Urothelium cell line (cell line): ENCODE measurements at regions not wholly inside any gene's neighbourhood (a gene's known extent, or its start where the extent isn't known, plus 50 kb on each side); places are given as distances from the start of the nearest gene placed in this dataset.
"Not testable (repeated sequence)": the region's sequence is repeated elsewhere in the genome, so short reads cannot be mapped to it uniquely, and the experiment has no call there.

Experiments
- DNase-seq: peaks from one replicate; pipeline ENCODE4 v3.0.0; 2011; ENCODE audit warnings: low spot score, mixed read lengths
- FAIRE-seq: peaks from 2 replicates; lab custom pipeline; 2011; peaks lifted over from hg19 to GRCh38; lab: Jason Lieb, UNC

GRCh38 chr5:6083311-6083978, 294.9 kb downstream of the MED10 start:
- DNase-seq (no peak), FAIRE-seq (no peak)

- FAIRE-seq = no peak
- no peak for DNase-seq
Observed at GRCh38 chr5:6082685-6083084, 295.7 kb downstream of the MED10 start.

- FAIRE-seq (no peak), DNase-seq (no peak)
Observed at GRCh38 chr5:6081727-6082210, 296.6 kb downstream of the MED10 start.

GRCh38 chr5:6080930-6081726, 297.2 kb downstream of the MED10 start:
- DNase-seq (no peak), FAIRE-seq (peak; percentile 85)

- DNase-seq = no peak
- no peak for FAIRE-seq
Observed at GRCh38 chr5:6080436-6080835, 297.9 kb downstream of the MED10 start.

- FAIRE-seq = no peak
- no peak for DNase-seq
Observed at GRCh38 chr5:6078881-6079280, 299.5 kb downstream of the MED10 start.

- no peak for DNase-seq
Observed at GRCh38 chr5:6076341-6077239, 301.8 kb downstream of the MED10 start.

GRCh38 chr5:6072488-6072887, 305.9 kb downstream of the MED10 start:
- FAIRE-seq, DNase-seq: not testable (repeated sequence)

More at GRCh38 chr5:6076341-6077239, 301.8 kb downstream of the MED10 start:
- FAIRE-seq = no peak

GRCh38 chr5:6069496-6070185, 308.7 kb downstream of the MED10 start:
- FAIRE-seq = no peak

GRCh38 chr5:6066016-6066415, 312.3 kb downstream of the MED10 start:
- no peak for FAIRE-seq
- no peak for DNase-seq

More at GRCh38 chr5:6069496-6070185, 308.7 kb downstream of the MED10 start:
- DNase-seq = no peak

GRCh38 chr5:6059137-6059800, 319.1 kb downstream of the MED10 start:
- FAIRE-seq (no peak), DNase-seq (no peak)

GRCh38 chr5:6058055-6058715, 320.2 kb downstream of the MED10 start:
- no peak for DNase-seq
- FAIRE-seq = no peak

GRCh38 chr5:6056280-6056679, 322.1 kb downstream of the MED10 start:
- DNase-seq = no peak
- no peak for FAIRE-seq

- FAIRE-seq = no peak
- no peak for DNase-seq
Observed at GRCh38 chr5:6049662-6050061, 328.7 kb downstream of the MED10 start.

- FAIRE-seq (no peak), DNase-seq (no peak)
Observed at GRCh38 chr5:6048746-6049145, 329.6 kb downstream of the MED10 start.

- DNase-seq (no peak), FAIRE-seq (no peak)
Observed at GRCh38 chr5:6046296-6046967, 331.9 kb downstream of the MED10 start.

GRCh38 chr5:6043491-6044310, 334.6 kb downstream of the MED10 start:
- FAIRE-seq = no peak
- no peak for DNase-seq

GRCh38 chr5:6041977-6042550, 336.3 kb downstream of the MED10 start:
- FAIRE-seq (no peak), DNase-seq (no peak)
